ENCODE measurements at regions not wholly inside any gene's neighbourhood (a gene's known extent, or its start where the extent isn't known, plus 50 kb on each side); places are given as distances from the start of the nearest gene placed in this dataset.

DNA sequence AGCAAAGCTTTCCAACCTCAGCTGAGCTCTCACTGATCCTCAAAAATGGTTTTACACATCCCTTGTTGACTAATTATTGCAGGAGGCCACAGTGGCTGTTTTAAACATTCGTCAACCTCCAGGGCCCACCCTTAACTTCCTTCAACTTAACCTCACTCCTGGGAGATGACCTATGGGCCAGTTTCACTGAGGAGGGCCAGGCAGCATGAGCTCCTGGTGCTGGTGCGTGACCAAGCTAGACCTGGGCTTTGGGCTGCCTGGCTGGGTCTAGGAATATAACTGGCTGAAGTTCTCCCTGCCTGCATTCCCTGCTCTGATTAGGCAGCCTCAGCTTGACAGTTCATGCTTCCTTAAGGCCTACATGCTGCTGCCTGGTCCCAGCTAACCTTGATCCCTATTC lies 273.7 kb upstream of the ATP11B start:
- no peak for TF ChIP-seq CTCF (IDR thresholded peaks at IDR 0.05; ENCODE audit: insufficient read depth, low read length)
- no peak for TF ChIP-seq REST (IDR thresholded peaks at IDR 0.05; ENCODE audit: insufficient replicate concordance, low read depth)
- TF ChIP-seq POLR2AphosphoS5 (IDR thresholded peaks at IDR 0.05; ENCODE audit: low read depth), result no peak

Data from HL-60 (cell line).